ENCODE measurements at regions not wholly inside any gene's neighbourhood (a gene's known extent, or its start where the extent isn't known, plus 50 kb on each side); places are given as distances from the start of the nearest gene placed in this dataset.

DNA sequence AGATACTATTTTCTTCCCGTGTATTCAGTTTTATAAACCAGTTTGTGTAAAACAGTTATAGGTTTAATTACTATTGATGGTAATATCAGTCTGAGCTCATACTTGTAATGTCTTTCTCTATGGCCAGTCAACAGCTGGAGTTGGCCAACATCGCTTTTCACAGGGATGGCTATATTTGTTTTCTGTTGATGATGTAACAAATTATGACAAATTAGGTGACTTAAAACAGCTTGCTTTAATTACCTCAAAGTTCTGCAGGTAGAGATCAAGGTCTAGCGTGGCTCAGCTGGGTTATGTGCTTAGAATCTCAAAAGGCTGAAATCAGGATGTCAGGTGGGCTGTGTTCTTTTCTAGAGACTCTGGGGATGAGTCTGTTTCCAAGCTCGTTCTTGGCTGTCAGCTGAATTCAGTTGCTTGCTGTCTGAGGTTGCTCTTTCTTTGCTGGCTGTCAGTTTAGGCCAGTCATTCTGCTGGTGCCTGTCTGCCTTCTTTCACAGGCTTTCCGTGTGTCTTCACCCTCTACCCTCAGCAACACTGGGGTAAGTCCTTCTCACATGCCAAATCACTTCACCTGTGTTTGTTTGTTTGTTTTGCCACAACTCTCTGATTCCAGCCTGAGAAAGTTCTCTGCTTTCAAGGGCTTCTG, 370.2 kb upstream of the E2F7 start:
- H3K4me1 ChIP-seq (ENCODE audit: low read depth), result no peaks in the 10 kb centered on the region
- no peak overlapping the region for H3K4me3 ChIP-seq
- H3K36me3 ChIP-seq (ENCODE audit: low read depth), result no peaks in the 10 kb centered on the region
- no peaks in the 10 kb centered on the region for H3K9me3 ChIP-seq
- intact Hi-C loops (cut with DNase I, micrococcal nuclease), result no loop called here
- DNase-seq (no peak), ATAC-seq (no peak)
- TF ChIP-seq, protein P1, sequence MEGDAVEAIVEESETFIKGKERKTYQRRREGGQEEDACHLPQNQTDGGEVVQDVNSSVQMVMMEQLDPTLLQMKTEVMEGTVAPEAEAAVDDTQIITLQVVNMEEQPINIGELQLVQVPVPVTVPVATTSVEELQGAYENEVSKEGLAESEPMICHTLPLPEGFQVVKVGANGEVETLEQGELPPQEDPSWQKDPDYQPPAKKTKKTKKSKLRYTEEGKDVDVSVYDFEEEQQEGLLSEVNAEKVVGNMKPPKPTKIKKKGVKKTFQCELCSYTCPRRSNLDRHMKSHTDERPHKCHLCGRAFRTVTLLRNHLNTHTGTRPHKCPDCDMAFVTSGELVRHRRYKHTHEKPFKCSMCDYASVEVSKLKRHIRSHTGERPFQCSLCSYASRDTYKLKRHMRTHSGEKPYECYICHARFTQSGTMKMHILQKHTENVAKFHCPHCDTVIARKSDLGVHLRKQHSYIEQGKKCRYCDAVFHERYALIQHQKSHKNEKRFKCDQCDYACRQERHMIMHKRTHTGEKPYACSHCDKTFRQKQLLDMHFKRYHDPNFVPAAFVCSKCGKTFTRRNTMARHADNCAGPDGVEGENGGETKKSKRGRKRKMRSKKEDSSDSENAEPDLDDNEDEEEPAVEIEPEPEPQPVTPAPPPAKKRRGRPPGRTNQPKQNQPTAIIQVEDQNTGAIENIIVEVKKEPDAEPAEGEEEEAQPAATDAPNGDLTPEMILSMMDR (IDR thresholded peaks at IDR 0.05), result no peak

DNA sequence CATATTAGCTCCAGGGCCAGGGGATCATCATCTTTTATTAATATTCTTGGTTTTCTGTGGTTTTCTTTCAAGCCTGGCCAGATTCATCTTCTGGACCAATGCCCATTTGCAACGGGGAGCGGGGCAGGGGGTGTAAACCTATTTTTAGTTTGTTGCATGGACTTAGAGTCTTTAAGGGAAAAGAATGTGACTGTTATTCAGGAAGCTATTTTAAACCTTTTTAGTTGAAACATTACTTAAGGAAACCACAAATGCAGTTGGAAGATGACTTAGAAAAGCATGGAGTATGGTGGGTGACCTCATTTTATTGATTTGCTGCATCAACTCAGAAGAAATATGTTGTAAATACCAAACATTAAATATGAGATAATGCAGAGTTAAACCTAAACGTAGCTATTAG, 368.4 kb upstream of the E2F7 start:
- no peak for ATAC-seq
- TF ChIP-seq, protein P1 (IDR thresholded peaks at IDR 0.05), result no peak
- H3K36me3 ChIP-seq (ENCODE audit: low read depth), result no peaks in the 10 kb centered on the region
- intact Hi-C loops (cut with DNase I, micrococcal nuclease), result no loop called here
- H3K9me3 ChIP-seq, result no peaks in the 10 kb centered on the region
- no peak for DNase-seq
- no peak overlapping the region for H3K4me3 ChIP-seq
- H3K4me1 ChIP-seq (ENCODE audit: low read depth), result no peaks in the 10 kb centered on the region

DNA sequence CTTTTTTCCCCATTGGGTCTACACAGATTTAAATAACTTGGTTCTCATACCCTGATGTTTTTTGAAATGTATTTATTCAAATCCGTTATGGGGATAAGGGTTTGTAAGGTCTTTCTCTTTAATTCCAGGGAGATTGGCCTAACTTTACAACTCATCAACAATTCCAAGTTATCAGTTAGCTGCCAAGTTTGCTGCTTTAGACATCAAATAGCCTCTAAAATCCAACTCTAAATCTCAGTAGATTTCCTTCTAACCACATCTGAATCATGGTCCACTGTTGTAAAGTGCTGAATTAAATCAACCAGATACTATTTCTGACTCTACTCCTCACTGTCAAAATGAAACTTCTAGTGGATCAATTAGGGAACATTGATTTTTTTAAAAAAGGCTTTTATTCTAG, 364.1 kb upstream of the E2F7 start:
- no peak for ATAC-seq
- intact Hi-C loops (cut with DNase I, micrococcal nuclease), result no loop called here
- no peak overlapping the region for H3K4me3 ChIP-seq
- H3K4me1 ChIP-seq (ENCODE audit: low read depth), result no peaks in the 10 kb centered on the region
- H3K9me3 ChIP-seq, result no peaks in the 10 kb centered on the region
- H3K36me3 ChIP-seq (ENCODE audit: low read depth), result no peaks in the 10 kb centered on the region
- TF ChIP-seq, protein P1 (IDR thresholded peaks at IDR 0.05), result no peak
- no peak for DNase-seq

DNA sequence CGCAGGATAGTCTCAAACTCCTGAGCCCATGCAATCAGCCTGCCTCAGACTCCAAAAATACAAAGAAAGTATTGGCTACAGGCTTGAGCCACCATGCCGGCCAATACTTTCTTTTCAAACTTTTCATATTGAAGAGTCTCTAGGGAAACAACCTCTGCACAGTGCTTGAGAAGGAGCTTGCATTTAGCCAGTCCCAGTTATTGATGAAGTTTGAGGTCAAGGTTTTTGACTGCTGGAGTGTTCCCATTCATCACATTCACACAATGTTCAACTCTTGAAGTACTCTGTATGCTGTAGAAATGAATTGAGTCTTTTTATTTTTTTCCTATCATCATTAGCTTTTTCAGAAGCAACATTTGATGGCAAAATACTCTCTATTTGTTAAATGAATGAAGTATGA, 355.8 kb upstream of the E2F7 start:
- no peak for ATAC-seq

DNA sequence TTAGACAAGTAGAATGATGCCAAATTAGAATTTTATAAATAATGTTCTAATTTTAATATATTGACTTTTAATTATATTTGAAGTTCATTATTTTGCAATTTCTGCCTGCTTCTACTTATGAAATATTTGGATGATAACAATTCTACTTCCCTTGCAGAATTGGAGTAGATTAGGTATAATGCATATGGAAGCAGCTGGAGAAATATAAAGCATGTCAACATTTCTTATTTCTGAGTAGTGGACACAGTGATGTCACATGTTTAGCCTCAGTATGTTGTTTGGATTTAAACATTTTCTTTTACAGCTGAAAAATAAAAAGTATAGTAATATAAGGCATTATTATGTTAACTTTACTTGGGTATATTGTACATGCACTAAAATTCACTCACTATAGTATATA, 344.2 kb upstream of the E2F7 start:
- Histone ChIP-seq H3K36me3 (ENCODE audit: low read depth) (no peaks in the 10 kb centered on the region), H3K4me3 (no peak overlapping the region), H3K4me1 (ENCODE audit: low read depth) (no peaks in the 10 kb centered on the region), H3K9me3 (no peaks in the 10 kb centered on the region)
- intact Hi-C loops (cut with DNase I, micrococcal nuclease), result no loop called here
- DNase-seq, result no peak
- TF ChIP-seq, protein P1 (IDR thresholded peaks at IDR 0.05), result no peak
- no peak for ATAC-seq

More for the DNA sequence above, 355.8 kb upstream of the E2F7 start:
- intact Hi-C loops (cut with DNase I, micrococcal nuclease), result no loop called here
- Histone ChIP-seq H3K4me1 (ENCODE audit: low read depth) (no peaks in the 10 kb centered on the region), H3K36me3 (ENCODE audit: low read depth) (no peaks in the 10 kb centered on the region), H3K9me3 (no peaks in the 10 kb centered on the region), H3K4me3 (no peak overlapping the region)
- DNase-seq, result no peak
- TF ChIP-seq, protein P1 (IDR thresholded peaks at IDR 0.05), result no peak

DNA sequence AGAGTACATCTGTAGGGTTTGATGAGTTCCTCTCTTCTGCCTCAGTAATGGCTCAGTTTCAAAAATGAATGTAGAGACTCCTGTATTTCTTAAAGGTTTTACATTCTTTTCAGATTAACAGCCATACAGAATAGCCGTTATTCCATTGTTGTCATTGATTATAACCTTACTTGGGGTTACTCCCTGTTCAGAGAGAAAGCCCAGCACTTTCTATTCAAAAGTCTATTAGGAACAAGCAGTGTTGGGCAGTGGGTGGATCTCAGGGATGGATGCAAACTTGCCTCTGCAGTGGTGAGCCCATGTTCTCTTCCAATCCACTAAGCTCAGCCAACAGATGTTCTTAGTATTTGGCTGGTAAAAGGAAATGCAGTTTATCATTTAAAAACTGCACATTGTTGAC, 342.6 kb upstream of the E2F7 start:
- TF ChIP-seq, protein P1 (IDR thresholded peaks at IDR 0.05), result no peak
- Histone ChIP-seq H3K9me3 (no peaks in the 10 kb centered on the region), H3K4me1 (ENCODE audit: low read depth) (no peaks in the 10 kb centered on the region), H3K36me3 (ENCODE audit: low read depth) (no peaks in the 10 kb centered on the region), H3K4me3 (no peak overlapping the region)
- DNase-seq (no peak), ATAC-seq (no peak)
- intact Hi-C loops (cut with DNase I, micrococcal nuclease), result no loop called here

Measured in mucosa of descending colon (tissue), 3 donors.